Left lung (tissue), 4 donors: ENCODE measurements at regions not wholly inside any gene's neighbourhood (a gene's known extent, or its start where the extent isn't known, plus 50 kb on each side); places are given as distances from the start of the nearest gene placed in this dataset.
A peak's percentile ranks its signal among the peaks of the same experiment; 100 is the strongest.

ENCODE experiments used
- ATAC-seq: fragments of 200-7000 bp; cut with Tn5 transposase; one replicate; pipeline ENCODE4 v1.9.1; 2020; ENCODE audit warnings: moderate library complexity
- DNase-seq, 4 donors: peaks; one replicate each; pipeline ENCODE4 v3.0.0-alpha.2; 2013 to 2020
- H3K27ac ChIP-seq, 2 donors: fragments of 200-600 bp; sonication (generic) in 1 of 2; one replicate each; pipeline versions ENCODE4 v1.5.0 to v1.8.0; 2020 to 2021
- H3K27me3 ChIP-seq, 2 donors: fragments of 200-600 bp; sonication (generic) in 1 of 2; one replicate each; pipeline versions ENCODE4 v1.5.0 to v1.8.0; 2020 to 2021
- H3K36me3 ChIP-seq, 2 donors: fragments of 200-600 bp; sonication (generic) in 1 of 2; one replicate each; pipeline versions ENCODE4 v1.5.0 to v1.8.0; 2020 to 2021
- H3K4me1 ChIP-seq, 2 donors: fragments of 200-600 bp; one replicate each; pipeline ENCODE4 v1.8.0; 2021
- H3K4me3 ChIP-seq, 2 donors: fragments of 200-600 bp; sonication (generic) in 1 of 2; one replicate each; pipeline versions ENCODE4 v1.5.0 to v1.8.0; 2020 to 2021; ENCODE audit warnings: mild to moderate bottlenecking in 1 of 2
- H3K9me3 ChIP-seq, 2 donors: fragments of 200-600 bp; sonication (generic) in 1 of 2; one replicate each; pipeline versions ENCODE4 v1.5.0 to v1.8.0; 2020 to 2021
- intact Hi-C, 2 donors: fragments of 100-400 bp; cut with DNase I; formaldehyde crosslinking; loops; one replicate each; pipeline versions ENCODE4 v1.11.2 to v1.14.2; 2022
- TF ChIP-seq, protein P1 (sequence below), 2 donors: fragments of 200-600 bp; sonication (generic) in 1 of 2; IDR thresholded peaks; one replicate each; pipeline versions ENCODE4 v1.5.0 to v1.8.0; 2021; ENCODE audit warnings: antibody characterized with exemption in 2 of 2
- donor health status: DM: no; HTN: yes; CAD: no.
- donor health status: DM: no; HTN: no; CAD: no.

DNA sequence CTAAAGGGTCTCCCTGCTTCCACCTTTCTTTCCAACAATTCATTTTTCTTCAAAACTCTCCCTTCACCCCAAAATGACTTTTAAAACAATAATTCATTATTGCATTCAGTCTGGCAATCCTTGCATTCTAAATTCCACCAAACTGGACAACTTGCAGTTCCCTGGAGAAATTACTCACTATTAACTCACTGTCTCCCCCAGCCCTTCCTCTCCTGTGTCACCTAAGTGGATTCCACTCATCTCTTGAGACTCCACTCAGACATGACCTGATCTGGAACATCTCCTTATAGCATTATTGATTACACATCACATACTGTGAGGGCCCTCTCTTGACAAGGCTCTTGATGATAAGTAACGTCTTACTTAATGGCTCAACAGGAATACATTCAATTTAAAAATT, 257.1 kb downstream of the BRINP2 start:
- Histone ChIP-seq H3K27ac (no peak overlapping the region), H3K36me3 (no peaks in the 10 kb centered on the region), H3K4me3 (no peak overlapping the region), H3K27me3 (no peaks in the 10 kb centered on the region), H3K9me3 (no peaks in the 10 kb centered on the region), H3K4me1 (no peaks in the 10 kb centered on the region)
- TF ChIP-seq, protein P1, sequence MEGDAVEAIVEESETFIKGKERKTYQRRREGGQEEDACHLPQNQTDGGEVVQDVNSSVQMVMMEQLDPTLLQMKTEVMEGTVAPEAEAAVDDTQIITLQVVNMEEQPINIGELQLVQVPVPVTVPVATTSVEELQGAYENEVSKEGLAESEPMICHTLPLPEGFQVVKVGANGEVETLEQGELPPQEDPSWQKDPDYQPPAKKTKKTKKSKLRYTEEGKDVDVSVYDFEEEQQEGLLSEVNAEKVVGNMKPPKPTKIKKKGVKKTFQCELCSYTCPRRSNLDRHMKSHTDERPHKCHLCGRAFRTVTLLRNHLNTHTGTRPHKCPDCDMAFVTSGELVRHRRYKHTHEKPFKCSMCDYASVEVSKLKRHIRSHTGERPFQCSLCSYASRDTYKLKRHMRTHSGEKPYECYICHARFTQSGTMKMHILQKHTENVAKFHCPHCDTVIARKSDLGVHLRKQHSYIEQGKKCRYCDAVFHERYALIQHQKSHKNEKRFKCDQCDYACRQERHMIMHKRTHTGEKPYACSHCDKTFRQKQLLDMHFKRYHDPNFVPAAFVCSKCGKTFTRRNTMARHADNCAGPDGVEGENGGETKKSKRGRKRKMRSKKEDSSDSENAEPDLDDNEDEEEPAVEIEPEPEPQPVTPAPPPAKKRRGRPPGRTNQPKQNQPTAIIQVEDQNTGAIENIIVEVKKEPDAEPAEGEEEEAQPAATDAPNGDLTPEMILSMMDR (IDR thresholded peaks at IDR 0.05), result no peak
- intact Hi-C loops, result no loop called here
- DNase-seq, result no peak
- ATAC-seq, result no peak

DNA sequence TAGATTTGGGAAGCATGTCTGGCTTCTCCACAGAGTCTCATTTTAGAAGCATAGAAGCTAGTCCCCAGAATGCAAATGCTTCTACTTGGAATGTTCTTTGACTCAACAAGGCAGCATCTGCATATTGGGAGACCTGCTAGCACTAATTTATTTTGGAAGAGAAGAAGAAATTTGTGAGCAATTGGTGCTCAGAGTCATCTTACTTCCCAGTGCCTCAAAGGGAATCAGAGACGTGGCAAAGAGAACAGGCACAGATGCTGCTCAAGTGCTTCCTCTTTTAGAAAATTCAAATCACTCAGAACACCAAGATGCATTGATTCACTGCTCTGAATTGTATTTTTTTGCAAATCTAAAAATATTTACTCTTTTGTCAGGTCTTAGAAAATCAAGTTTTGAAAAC, 255.7 kb downstream of the BRINP2 start:
- H3K4me1 ChIP-seq, result no peaks in the 10 kb centered on the region
- H3K36me3 ChIP-seq, result no peaks in the 10 kb centered on the region
- no peak overlapping the region for H3K27ac ChIP-seq
- DNase-seq (no peak), ATAC-seq (no peak)
- intact Hi-C loops, result no loop called here
- no peaks in the 10 kb centered on the region for H3K27me3 ChIP-seq
- TF ChIP-seq, protein P1 (IDR thresholded peaks at IDR 0.05), result no peak
- H3K9me3 ChIP-seq, result no peaks in the 10 kb centered on the region
- no peak overlapping the region for H3K4me3 ChIP-seq

DNA sequence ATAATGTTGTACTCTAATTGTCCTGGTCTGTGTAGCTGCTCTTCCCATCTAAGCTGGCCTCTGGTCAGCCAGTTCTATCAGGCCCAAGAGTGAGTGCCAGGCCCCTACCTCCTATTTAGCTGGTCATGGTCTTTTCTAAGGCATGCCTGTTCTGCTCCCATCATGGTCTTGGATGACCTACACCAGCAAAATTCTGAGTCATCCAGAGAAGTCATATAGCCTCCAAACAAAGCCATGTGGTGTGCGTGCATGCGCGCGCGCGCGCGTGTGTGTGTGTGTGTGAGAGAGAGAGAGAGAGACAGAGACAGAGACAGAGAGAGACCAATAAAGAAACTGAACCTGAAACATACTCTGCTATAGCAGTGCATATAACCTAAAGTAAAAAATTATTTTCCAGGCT, 254.4 kb downstream of the BRINP2 start:
- DNase-seq, result no peak
- H3K9me3 ChIP-seq, result no peaks in the 10 kb centered on the region
- H3K36me3 ChIP-seq, result no peaks in the 10 kb centered on the region
- H3K27ac ChIP-seq, result no peak overlapping the region
- intact Hi-C loops, result no loop called here
- no peak overlapping the region for H3K4me3 ChIP-seq
- H3K4me1 ChIP-seq, result no peaks in the 10 kb centered on the region
- ATAC-seq, result no peak
- H3K27me3 ChIP-seq, result no peaks in the 10 kb centered on the region
- TF ChIP-seq, protein P1 (IDR thresholded peaks at IDR 0.05), result no peak

DNA sequence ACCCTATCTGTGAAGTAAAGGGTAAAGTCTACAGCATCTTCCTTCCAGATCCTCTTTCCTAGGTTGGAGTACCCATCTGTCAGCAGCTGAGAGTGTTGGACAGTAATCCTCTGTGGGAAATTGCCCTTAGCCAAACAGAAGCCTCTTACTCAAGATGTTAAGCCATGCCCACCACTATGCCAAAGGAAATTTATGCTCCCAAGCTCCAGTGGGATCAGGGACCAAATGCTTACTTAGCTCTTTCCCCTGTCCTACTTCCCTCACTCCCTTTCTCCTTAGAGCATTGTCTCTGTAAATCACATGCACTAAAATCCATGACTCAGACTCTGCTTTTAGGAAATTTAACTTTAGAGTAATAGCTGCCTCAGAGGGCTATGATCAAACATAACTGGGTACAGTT, 254.0 kb downstream of the BRINP2 start:
- Histone ChIP-seq H3K4me1 (no peaks in the 10 kb centered on the region), H3K36me3 (no peaks in the 10 kb centered on the region), H3K4me3 (no peak overlapping the region), H3K27me3 (no peaks in the 10 kb centered on the region), H3K27ac (no peak overlapping the region), H3K9me3 (no peaks in the 10 kb centered on the region)
- TF ChIP-seq, protein P1 (IDR thresholded peaks at IDR 0.05), result no peak
- ATAC-seq (no peak), DNase-seq (no peak)
- intact Hi-C loops, result no loop called here

DNA sequence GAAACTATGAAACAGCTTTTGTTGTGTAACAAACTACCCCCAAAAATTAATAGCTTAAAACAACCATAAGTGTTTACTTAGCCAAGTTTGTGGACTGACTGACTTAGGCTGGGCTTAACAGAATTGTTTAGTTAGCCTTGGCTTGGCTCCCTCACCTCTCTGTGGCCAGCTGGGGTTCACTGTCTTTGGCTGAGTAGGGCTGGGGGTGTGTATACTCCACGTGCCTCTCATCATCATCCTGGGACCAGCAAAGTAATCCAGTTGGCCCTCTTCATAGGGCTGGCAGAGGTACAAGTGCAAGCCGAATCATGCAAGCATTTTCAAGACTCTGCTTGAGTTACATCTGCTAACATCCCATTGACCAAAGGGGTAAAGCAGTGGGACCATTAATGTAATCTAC, 252.3 kb downstream of the BRINP2 start:
- H3K4me3 ChIP-seq, result no peak overlapping the region
- DNase-seq (peak in 3 of 4 donors; percentile 1 to 32 (median 13)), ATAC-seq (peak; percentile 81)
- TF ChIP-seq, protein P1 (IDR thresholded peaks at IDR 0.05), result no peak
- intact Hi-C loops, result no loop called here
- no peaks in the 10 kb centered on the region for H3K36me3 ChIP-seq
- H3K9me3 ChIP-seq, result no peaks in the 10 kb centered on the region
- H3K4me1 ChIP-seq, result no peaks in the 10 kb centered on the region
- H3K27ac ChIP-seq, result no peak overlapping the region
- H3K27me3 ChIP-seq, result no peaks in the 10 kb centered on the region
